Liver (tissue), 8 donors: ENCODE measurements at regions not wholly inside any gene's neighbourhood (a gene's known extent, or its start where the extent isn't known, plus 50 kb on each side); places are given as distances from the start of the nearest gene placed in this dataset.

Experiments used
- DNase-seq: peaks from one replicate; pipeline ENCODE4 v3.0.0-alpha.2; 2017; ENCODE audit warnings: low spot score
- H3K27ac ChIP-seq, 2 donors: one replicate each; pipeline ENCODE4 v1.7.0; 2013; ENCODE audit warnings: inconsistent platforms in 2 of 2, low read length in 2 of 2, control low read depth in 1 of 2, low read depth in 1 of 2, mild to moderate bottlenecking in 1 of 2
- H3K27me3 ChIP-seq, 4 donors: one replicate each; pipeline versions ENCODE4 v1.6.1 to v1.7.0; 2013; ENCODE audit warnings: low read length in 3 of 4, inconsistent platforms in 1 of 4, mild to moderate bottlenecking in 1 of 4, moderate library complexity in 1 of 4; ENCODE audit not compliant: control insufficient read depth in 4 of 4, insufficient read depth in 4 of 4
- H3K36me3 ChIP-seq, 4 donors: one replicate each; pipeline versions ENCODE4 v1.6.1 to v1.7.0; 2013; ENCODE audit warnings: low read length in 3 of 4, mild to moderate bottlenecking in 3 of 4, low read depth in 1 of 4, moderate library complexity in 1 of 4; ENCODE audit not compliant: control insufficient read depth in 4 of 4, insufficient read depth in 3 of 4
- H3K4me1 ChIP-seq, 4 donors: one replicate each; pipeline versions ENCODE4 v1.6.1 to v1.7.0; 2013; ENCODE audit warnings: low read length in 3 of 4, mild to moderate bottlenecking in 3 of 4, moderate library complexity in 1 of 4; ENCODE audit not compliant: control insufficient read depth in 4 of 4, insufficient read depth in 4 of 4
- H3K4me3 ChIP-seq, 3 donors: one replicate each; pipeline versions ENCODE4 v1.6.1 to v1.7.0; 2013; ENCODE audit warnings: low read length in 3 of 3, control low read depth in 1 of 3, low read depth in 1 of 3, mild to moderate bottlenecking in 1 of 3
- H3K9ac ChIP-seq, 2 donors: one replicate each; pipeline ENCODE4 v1.7.0; 2013; ENCODE audit warnings: low read length in 2 of 2, mild to moderate bottlenecking in 2 of 2, moderate library complexity in 2 of 2, control low read depth in 1 of 2, low read depth in 1 of 2
- H3K9me3 ChIP-seq, 4 donors: one replicate each; pipeline versions ENCODE4 v1.6.1 to v1.7.0; 2013; ENCODE audit warnings: low read length in 3 of 4; ENCODE audit not compliant: control insufficient read depth in 4 of 4
- EGR1 ChIP-seq, 2 donors: IDR thresholded peaks; 2 replicates each; pipeline ENCODE4 v1.6.1; 2016 to 2018; ENCODE audit warnings: antibody characterized with exemption in 2 of 2, low read depth in 2 of 2
- FOXA1 ChIP-seq: IDR thresholded peaks from 2 replicates; pipeline ENCODE4 v1.6.1; 2016; ENCODE audit warnings: antibody characterized with exemption
- FOXA2 ChIP-seq: IDR thresholded peaks from 2 replicates; pipeline ENCODE4 v1.6.1; 2016; ENCODE audit warnings: antibody characterized with exemption
- GABPA ChIP-seq, 2 donors: IDR thresholded peaks in 1 of 2; conservative IDR thresholded peaks in 1 of 2; 2 replicates each; pipeline ENCODE4 v1.6.1; 2016; ENCODE audit warnings: antibody characterized with exemption in 2 of 2, mild to moderate bottlenecking in 1 of 2, moderate library complexity in 1 of 2
- HNF4A ChIP-seq, 2 donors: conservative IDR thresholded peaks; 2 replicates each; pipeline ENCODE4 v1.6.1; 2016; ENCODE audit warnings: antibody characterized with exemption in 2 of 2, mild to moderate bottlenecking in 2 of 2
- HNF4G ChIP-seq: IDR thresholded peaks from 2 replicates; pipeline ENCODE4 v1.6.1; 2016; ENCODE audit warnings: antibody characterized with exemption
- JUND ChIP-seq, 2 donors: IDR thresholded peaks; 2 replicates each; pipeline ENCODE4 v1.6.1; 2016; ENCODE audit warnings: antibody characterized with exemption in 2 of 2
- NR2F2 ChIP-seq: IDR thresholded peaks from 2 replicates; pipeline ENCODE4 v1.6.1; 2016; ENCODE audit warnings: antibody characterized with exemption
- RAD21 ChIP-seq, 2 donors: IDR thresholded peaks; 2 replicates each; pipeline ENCODE4 v1.6.1; 2016; ENCODE audit warnings: antibody characterized with exemption in 2 of 2, mild to moderate bottlenecking in 2 of 2
- RXRA ChIP-seq, 2 donors: IDR thresholded peaks; 2 replicates each; pipeline ENCODE4 v1.6.1; 2017 to 2018; ENCODE audit warnings: antibody characterized with exemption in 2 of 2, mild to moderate bottlenecking in 1 of 2
- SP1 ChIP-seq: IDR thresholded peaks from 2 replicates; pipeline ENCODE4 v1.6.1; 2018; ENCODE audit warnings: antibody characterized with exemption, mild to moderate bottlenecking
- TAF1 ChIP-seq: conservative IDR thresholded peaks from 2 replicates; pipeline ENCODE4 v1.6.1; 2016; ENCODE audit warnings: antibody characterized with exemption, mild to moderate bottlenecking
- YY1 ChIP-seq: IDR thresholded peaks from 2 replicates; pipeline ENCODE4 v1.6.1; 2016; ENCODE audit warnings: antibody characterized with exemption, mild to moderate bottlenecking
- WGBS: extraction: QIAGEN DNeasy Blood & Tissue Kit; methylation state at CpG from one replicate; pipeline ENCODE4 v1.1.7; 2013; 5-methylcytosine and 5-hydroxymethylcytosine counted together
- TF ChIP-seq, protein P1 (sequence below): IDR thresholded peaks from 2 replicates; pipeline ENCODE4 v1.6.1; 2016; ENCODE audit warnings: antibody characterized with exemption
- TF ChIP-seq, protein P2 (sequence below): IDR thresholded peaks from 2 replicates; pipeline ENCODE4 v1.6.1; 2016; ENCODE audit warnings: antibody characterized with exemption, mild to moderate bottlenecking
- TF ChIP-seq, protein P3 (sequence below): IDR thresholded peaks from 2 replicates; pipeline ENCODE4 v1.6.1; 2016; ENCODE audit warnings: antibody characterized with exemption
- TF ChIP-seq, protein P4 (sequence below): fragments of 150-350 bp; IDR thresholded peaks from 2 replicates; pipeline ENCODE4 v1.5.1; 2017; ENCODE audit warnings: improper control_type of control experiment, low read depth, low read length; ENCODE audit not compliant: missing input control
- TF ChIP-seq, protein P5 (sequence below): IDR thresholded peaks from 2 replicates; pipeline ENCODE4 v1.6.1; 2016; ENCODE audit warnings: antibody characterized with exemption
- donor health status: healthy.
- donor health status: healthy.
- donor health status: healthy.
- donor health status: healthy.
- donor health status: healthy.

DNA sequence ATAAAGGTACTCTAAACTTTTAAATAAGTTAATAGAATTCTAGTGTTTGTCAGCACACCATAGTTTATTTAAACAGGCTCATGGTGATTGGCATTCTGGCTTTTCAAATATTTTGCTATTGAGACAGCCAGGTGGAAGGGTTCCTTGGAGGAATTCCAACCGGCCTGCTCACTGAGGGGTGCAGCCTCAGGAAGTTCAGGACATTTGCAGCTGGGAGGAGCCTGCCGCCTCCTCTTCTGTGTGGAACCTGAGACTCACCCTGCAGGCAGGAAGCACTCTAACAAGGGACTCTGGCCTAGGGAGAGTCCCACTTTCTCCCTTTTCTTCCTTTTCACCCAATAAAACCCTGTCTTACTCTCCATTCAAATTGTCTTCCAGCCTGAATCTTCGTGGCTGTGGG, 1328.0 kb downstream of the FSTL5 start:
- Histone ChIP-seq H3K4me1 (no peaks in the 10 kb centered on the region), H3K27ac (no peak overlapping the region), H3K9me3 (no peaks in the 10 kb centered on the region), H3K27me3 (no peaks in the 10 kb centered on the region), H3K4me3 (no peak overlapping the region), H3K9ac (no peak overlapping the region), H3K36me3 (no peaks in the 10 kb centered on the region)
- no peak for TF ChIP-seq SP1
- no peak for TF ChIP-seq YY1
- TF ChIP-seq FOXA2 = no peak
- TF ChIP-seq, protein P1, sequence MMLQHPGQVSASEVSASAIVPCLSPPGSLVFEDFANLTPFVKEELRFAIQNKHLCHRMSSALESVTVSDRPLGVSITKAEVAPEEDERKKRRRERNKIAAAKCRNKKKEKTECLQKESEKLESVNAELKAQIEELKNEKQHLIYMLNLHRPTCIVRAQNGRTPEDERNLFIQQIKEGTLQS = no peak
- TF ChIP-seq, protein P2, sequence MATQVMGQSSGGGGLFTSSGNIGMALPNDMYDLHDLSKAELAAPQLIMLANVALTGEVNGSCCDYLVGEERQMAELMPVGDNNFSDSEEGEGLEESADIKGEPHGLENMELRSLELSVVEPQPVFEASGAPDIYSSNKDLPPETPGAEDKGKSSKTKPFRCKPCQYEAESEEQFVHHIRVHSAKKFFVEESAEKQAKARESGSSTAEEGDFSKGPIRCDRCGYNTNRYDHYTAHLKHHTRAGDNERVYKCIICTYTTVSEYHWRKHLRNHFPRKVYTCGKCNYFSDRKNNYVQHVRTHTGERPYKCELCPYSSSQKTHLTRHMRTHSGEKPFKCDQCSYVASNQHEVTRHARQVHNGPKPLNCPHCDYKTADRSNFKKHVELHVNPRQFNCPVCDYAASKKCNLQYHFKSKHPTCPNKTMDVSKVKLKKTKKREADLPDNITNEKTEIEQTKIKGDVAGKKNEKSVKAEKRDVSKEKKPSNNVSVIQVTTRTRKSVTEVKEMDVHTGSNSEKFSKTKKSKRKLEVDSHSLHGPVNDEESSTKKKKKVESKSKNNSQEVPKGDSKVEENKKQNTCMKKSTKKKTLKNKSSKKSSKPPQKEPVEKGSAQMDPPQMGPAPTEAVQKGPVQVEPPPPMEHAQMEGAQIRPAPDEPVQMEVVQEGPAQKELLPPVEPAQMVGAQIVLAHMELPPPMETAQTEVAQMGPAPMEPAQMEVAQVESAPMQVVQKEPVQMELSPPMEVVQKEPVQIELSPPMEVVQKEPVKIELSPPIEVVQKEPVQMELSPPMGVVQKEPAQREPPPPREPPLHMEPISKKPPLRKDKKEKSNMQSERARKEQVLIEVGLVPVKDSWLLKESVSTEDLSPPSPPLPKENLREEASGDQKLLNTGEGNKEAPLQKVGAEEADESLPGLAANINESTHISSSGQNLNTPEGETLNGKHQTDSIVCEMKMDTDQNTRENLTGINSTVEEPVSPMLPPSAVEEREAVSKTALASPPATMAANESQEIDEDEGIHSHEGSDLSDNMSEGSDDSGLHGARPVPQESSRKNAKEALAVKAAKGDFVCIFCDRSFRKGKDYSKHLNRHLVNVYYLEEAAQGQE = no peak
- TF ChIP-seq, protein P3, sequence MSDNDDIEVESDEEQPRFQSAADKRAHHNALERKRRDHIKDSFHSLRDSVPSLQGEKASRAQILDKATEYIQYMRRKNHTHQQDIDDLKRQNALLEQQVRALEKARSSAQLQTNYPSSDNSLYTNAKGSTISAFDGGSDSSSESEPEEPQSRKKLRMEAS = no peak
- TF ChIP-seq, protein P4, sequence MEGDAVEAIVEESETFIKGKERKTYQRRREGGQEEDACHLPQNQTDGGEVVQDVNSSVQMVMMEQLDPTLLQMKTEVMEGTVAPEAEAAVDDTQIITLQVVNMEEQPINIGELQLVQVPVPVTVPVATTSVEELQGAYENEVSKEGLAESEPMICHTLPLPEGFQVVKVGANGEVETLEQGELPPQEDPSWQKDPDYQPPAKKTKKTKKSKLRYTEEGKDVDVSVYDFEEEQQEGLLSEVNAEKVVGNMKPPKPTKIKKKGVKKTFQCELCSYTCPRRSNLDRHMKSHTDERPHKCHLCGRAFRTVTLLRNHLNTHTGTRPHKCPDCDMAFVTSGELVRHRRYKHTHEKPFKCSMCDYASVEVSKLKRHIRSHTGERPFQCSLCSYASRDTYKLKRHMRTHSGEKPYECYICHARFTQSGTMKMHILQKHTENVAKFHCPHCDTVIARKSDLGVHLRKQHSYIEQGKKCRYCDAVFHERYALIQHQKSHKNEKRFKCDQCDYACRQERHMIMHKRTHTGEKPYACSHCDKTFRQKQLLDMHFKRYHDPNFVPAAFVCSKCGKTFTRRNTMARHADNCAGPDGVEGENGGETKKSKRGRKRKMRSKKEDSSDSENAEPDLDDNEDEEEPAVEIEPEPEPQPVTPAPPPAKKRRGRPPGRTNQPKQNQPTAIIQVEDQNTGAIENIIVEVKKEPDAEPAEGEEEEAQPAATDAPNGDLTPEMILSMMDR = no peak
- no peak for TF ChIP-seq TAF1
- no peak for TF ChIP-seq HNF4G
- no peak for TF ChIP-seq RAD21 (IDR thresholded peaks at IDR 0.05)
- no peak for TF ChIP-seq GABPA (IDR thresholded peaks at IDR 0.05 in 1 of 2, conservative IDR thresholded peaks at IDR 0.05 in 1 of 2)
- no peak for TF ChIP-seq EGR1 (IDR thresholded peaks at IDR 0.05; ENCODE audit: low read depth in 2 of 2)
- no peak for TF ChIP-seq HNF4A (conservative IDR thresholded peaks at IDR 0.05)
- TF ChIP-seq FOXA1 = no peak
- no peak for TF ChIP-seq JUND (IDR thresholded peaks at IDR 0.05)
- no peak for TF ChIP-seq NR2F2
- no peak for TF ChIP-seq RXRA (IDR thresholded peaks at IDR 0.05)
- TF ChIP-seq, protein P5, sequence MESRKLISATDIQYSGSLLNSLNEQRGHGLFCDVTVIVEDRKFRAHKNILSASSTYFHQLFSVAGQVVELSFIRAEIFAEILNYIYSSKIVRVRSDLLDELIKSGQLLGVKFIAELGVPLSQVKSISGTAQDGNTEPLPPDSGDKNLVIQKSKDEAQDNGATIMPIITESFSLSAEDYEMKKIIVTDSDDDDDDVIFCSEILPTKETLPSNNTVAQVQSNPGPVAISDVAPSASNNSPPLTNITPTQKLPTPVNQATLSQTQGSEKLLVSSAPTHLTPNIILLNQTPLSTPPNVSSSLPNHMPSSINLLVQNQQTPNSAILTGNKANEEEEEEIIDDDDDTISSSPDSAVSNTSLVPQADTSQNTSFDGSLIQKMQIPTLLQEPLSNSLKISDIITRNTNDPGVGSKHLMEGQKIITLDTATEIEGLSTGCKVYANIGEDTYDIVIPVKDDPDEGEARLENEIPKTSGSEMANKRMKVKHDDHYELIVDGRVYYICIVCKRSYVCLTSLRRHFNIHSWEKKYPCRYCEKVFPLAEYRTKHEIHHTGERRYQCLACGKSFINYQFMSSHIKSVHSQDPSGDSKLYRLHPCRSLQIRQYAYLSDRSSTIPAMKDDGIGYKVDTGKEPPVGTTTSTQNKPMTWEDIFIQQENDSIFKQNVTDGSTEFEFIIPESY = no peak
- 49% methylated on average over 3 of the region's 3 CpGs for WGBS
- DNase-seq = no peak
